Mesothelial cell of epicardium (in vitro differentiated cells): ENCODE measurements at regions not wholly inside any gene's neighbourhood (a gene's known extent, or its start where the extent isn't known, plus 50 kb on each side); places are given as distances from the start of the nearest gene placed in this dataset.

ENCODE experiments used
- DNase-seq, 2 experiments: peaks; one replicate each; pipeline ENCODE4 v3.0.0; 2021; ENCODE audit warnings: low spot score in 2 of 2; ENCODE audit not compliant: unreplicated experiment in 2 of 2
- H3K27ac Mint-ChIP-seq: 2 replicates; pipeline ENCODE4 v1.8.0; 2021; ENCODE audit warnings: mixed read lengths
- H3K27me3 Mint-ChIP-seq: 2 replicates; pipeline ENCODE4 v1.8.0; 2021; ENCODE audit warnings: low read depth, mixed read lengths
- H3K36me3 Mint-ChIP-seq: 2 replicates; pipeline ENCODE4 v1.8.0; 2021; ENCODE audit warnings: mixed read lengths
- H3K4me1 Mint-ChIP-seq: 2 replicates; pipeline ENCODE4 v1.8.0; 2021; ENCODE audit warnings: mixed read lengths
- H3K4me3 Mint-ChIP-seq: 2 replicates; pipeline ENCODE4 v1.8.0; 2021; ENCODE audit warnings: mild to moderate bottlenecking, moderate library complexity, mixed read lengths
- H3K9me3 Mint-ChIP-seq: 2 replicates; pipeline ENCODE4 v1.8.0; 2021; ENCODE audit warnings: mixed read lengths
- TF ChIP-seq, protein P1 (sequence below): fragments of 200-600 bp; sonication (generic); IDR thresholded peaks from one replicate; pipeline ENCODE4 v1.5.0; 2021; ENCODE audit warnings: antibody characterized with exemption; ENCODE audit not compliant: unreplicated experiment

- TF ChIP-seq, protein P1, sequence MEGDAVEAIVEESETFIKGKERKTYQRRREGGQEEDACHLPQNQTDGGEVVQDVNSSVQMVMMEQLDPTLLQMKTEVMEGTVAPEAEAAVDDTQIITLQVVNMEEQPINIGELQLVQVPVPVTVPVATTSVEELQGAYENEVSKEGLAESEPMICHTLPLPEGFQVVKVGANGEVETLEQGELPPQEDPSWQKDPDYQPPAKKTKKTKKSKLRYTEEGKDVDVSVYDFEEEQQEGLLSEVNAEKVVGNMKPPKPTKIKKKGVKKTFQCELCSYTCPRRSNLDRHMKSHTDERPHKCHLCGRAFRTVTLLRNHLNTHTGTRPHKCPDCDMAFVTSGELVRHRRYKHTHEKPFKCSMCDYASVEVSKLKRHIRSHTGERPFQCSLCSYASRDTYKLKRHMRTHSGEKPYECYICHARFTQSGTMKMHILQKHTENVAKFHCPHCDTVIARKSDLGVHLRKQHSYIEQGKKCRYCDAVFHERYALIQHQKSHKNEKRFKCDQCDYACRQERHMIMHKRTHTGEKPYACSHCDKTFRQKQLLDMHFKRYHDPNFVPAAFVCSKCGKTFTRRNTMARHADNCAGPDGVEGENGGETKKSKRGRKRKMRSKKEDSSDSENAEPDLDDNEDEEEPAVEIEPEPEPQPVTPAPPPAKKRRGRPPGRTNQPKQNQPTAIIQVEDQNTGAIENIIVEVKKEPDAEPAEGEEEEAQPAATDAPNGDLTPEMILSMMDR, result no peak
- H3K4me3 Mint-ChIP-seq, result no peak overlapping the region
- H3K4me1 Mint-ChIP-seq, result peaks cover 7% of the 10 kb centered on the region
- no peaks in the 10 kb centered on the region for H3K36me3 Mint-ChIP-seq
- no peaks in the 10 kb centered on the region for H3K27me3 Mint-ChIP-seq
- no peaks in the 10 kb centered on the region for H3K9me3 Mint-ChIP-seq
- DNase-seq, result no peak
- H3K27ac Mint-ChIP-seq, result no peak overlapping the region
These were observed 226.8 kb upstream of the FN1 start for GRCh38 chr2:215662715-215663114.

DNA sequence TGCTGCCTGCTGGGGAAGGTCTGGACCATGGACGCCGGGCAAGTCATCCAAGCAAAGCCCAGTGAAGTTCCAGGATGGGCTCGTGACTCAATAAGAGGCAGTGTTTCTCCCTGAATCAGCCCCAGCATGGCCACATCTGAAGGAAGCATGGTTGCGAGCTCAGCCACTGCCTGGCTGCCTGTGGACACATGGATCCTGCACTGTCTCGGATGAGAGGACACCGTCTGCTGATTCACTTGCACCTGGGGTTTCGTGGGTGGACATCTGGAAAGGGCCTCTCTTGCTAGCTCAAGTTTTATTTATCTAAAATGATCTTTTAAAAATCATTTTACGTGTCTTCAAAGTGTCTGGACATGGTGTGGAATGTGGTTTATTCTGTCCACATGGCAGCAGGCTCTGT lies 224.8 kb upstream of the FN1 start:
- Mint-ChIP-seq H3K27me3 (no peaks in the 10 kb centered on the region), H3K4me1 (peaks cover 4% of the 10 kb centered on the region), H3K4me3 (no peak overlapping the region), H3K27ac (no peak overlapping the region), H3K36me3 (no peaks in the 10 kb centered on the region), H3K9me3 (no peaks in the 10 kb centered on the region)
- no peak for DNase-seq
- TF ChIP-seq, protein P1, result no peak

DNA sequence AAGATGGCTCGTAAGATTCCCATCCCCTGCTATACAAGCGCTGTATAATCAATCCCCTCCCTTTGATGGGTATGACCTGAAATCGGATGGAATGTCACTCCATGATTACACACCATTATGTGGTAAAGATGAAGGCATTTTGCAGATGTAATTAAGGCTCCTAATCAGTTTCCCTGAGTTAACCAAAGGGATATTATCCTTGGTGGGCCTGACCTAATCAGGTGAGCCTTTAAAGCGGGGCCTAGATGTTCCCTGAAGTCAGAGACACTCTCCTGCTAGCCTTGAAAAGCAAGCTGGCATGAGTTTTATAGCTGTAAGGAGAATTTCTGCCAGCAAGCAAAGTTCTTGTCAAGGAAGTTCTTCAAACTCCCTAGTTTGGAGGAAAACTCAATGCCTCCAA lies 223.8 kb upstream of the FN1 start:
- no peaks in the 10 kb centered on the region for H3K36me3 Mint-ChIP-seq
- TF ChIP-seq, protein P1, result no peak
- no peak overlapping the region for H3K4me3 Mint-ChIP-seq
- DNase-seq, result no peak
- no peak overlapping the region for H3K27ac Mint-ChIP-seq
- no peaks in the 10 kb centered on the region for H3K27me3 Mint-ChIP-seq
- no peaks in the 10 kb centered on the region for H3K9me3 Mint-ChIP-seq
- H3K4me1 Mint-ChIP-seq, result peaks cover 8% of the 10 kb centered on the region

- no peak overlapping the region for H3K4me3 Mint-ChIP-seq
- no peaks in the 10 kb centered on the region for H3K9me3 Mint-ChIP-seq
- TF ChIP-seq, protein P1, result no peak
- H3K27me3 Mint-ChIP-seq, result no peaks in the 10 kb centered on the region
- no peaks in the 10 kb centered on the region for H3K36me3 Mint-ChIP-seq
- no peak overlapping the region for H3K27ac Mint-ChIP-seq
- DNase-seq, result no peak
- peaks cover 15% of the 10 kb centered on the region for H3K4me1 Mint-ChIP-seq
These were observed 222.9 kb upstream of the FN1 start for GRCh38 chr2:215658635-215659305.

GRCh38 chr2:215657844-215658243 lies 222.0 kb upstream of the FN1 start:
- Mint-ChIP-seq H3K9me3 (no peaks in the 10 kb centered on the region), H3K36me3 (no peaks in the 10 kb centered on the region), H3K4me3 (no peak overlapping the region), H3K27ac (no peak overlapping the region), H3K4me1 (peaks cover 19% of the 10 kb centered on the region), H3K27me3 (no peaks in the 10 kb centered on the region)
- DNase-seq, result no peak
- TF ChIP-seq, protein P1, result no peak
